ENCODE measurements at regions not wholly inside any gene's neighbourhood (a gene's known extent, or its start where the extent isn't known, plus 50 kb on each side); places are given as distances from the start of the nearest gene placed in this dataset.

GRCh38 chr11:13090228-13090708 is 81.2 kb downstream of the RASSF10 start (continued):
- TF ChIP-seq TAL1 (IDR thresholded peaks at IDR 0.05) (peak; percentile 75), CC2D1A (IDR thresholded peaks at IDR 0.05) (0 out of 2 replicates have a peak, but pooled peaks have one; percentile 39), CBX5 (IDR thresholded peaks at IDR 0.05; ENCODE audit: borderline replicate concordance, low read depth) (0 out of 2 replicates have a peak, but pooled peaks have one; percentile 28), SMAD4 (CRISPR knock-in tag; conservative IDR thresholded peaks at IDR 0.05) (peak; percentile 39; the same call in 1 of the 2 replicates), ARNT (IDR thresholded peaks at IDR 0.05) (peak in 1 of 2 experiments; percentile 26; a peak in 1 of 4 replicates), MIER1 (IDR thresholded peaks at IDR 0.05; ENCODE audit: low read depth) (no peak), ETV1 (tag; conservative IDR thresholded peaks at IDR 0.05; ENCODE audit: low read depth) (peak; percentile 74), MECOM (CRISPR knock-in tag; IDR thresholded peaks at IDR 0.05) (peak; percentile 15; the same call in 1 of the 2 replicates), GABPB1 (CRISPR knock-in tag; IDR thresholded peaks at IDR 0.05) (peak; percentile 16; the same call in 1 of the 2 replicates), ZC3H8 (IDR thresholded peaks at IDR 0.05) (no peak), GATAD2A (IDR thresholded peaks at IDR 0.05) (0 out of 2 replicates have a peak, but pooled peaks have one; percentile 50), ID3 (CRISPR knock-in tag; IDR thresholded peaks at IDR 0.05) (no peak), ID3 (tag; IDR thresholded peaks at IDR 0.05) (peak; percentile 95), DACH1 (IDR thresholded peaks at IDR 0.05; ENCODE audit: partially characterized antibody) (peak; percentile 22), ESRRA (IDR thresholded peaks at IDR 0.05; ENCODE audit: borderline replicate concordance, low read depth) (peak; percentile 34; the same call in 1 of the 2 replicates), NBN (IDR thresholded peaks at IDR 0.05; ENCODE audit: low read depth) (0 out of 2 replicates have a peak, but pooled peaks have one; percentile 45), CEBPG (CRISPR knock-in tag; IDR thresholded peaks at IDR 0.05) (no peak), CEBPG (tag; conservative IDR thresholded peaks at IDR 0.05 in 1 of 2, IDR thresholded peaks at IDR 0.05 in 1 of 2) (no peak)
- TF ChIP-seq, protein P1, sequence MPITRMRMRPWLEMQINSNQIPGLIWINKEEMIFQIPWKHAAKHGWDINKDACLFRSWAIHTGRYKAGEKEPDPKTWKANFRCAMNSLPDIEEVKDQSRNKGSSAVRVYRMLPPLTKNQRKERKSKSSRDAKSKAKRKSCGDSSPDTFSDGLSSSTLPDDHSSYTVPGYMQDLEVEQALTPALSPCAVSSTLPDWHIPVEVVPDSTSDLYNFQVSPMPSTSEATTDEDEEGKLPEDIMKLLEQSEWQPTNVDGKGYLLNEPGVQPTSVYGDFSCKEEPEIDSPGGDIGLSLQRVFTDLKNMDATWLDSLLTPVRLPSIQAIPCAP (CRISPR knock-in tag; IDR thresholded peaks at IDR 0.05; ENCODE audit: borderline replicate concordance): no peak
- TF ChIP-seq, protein P2, sequence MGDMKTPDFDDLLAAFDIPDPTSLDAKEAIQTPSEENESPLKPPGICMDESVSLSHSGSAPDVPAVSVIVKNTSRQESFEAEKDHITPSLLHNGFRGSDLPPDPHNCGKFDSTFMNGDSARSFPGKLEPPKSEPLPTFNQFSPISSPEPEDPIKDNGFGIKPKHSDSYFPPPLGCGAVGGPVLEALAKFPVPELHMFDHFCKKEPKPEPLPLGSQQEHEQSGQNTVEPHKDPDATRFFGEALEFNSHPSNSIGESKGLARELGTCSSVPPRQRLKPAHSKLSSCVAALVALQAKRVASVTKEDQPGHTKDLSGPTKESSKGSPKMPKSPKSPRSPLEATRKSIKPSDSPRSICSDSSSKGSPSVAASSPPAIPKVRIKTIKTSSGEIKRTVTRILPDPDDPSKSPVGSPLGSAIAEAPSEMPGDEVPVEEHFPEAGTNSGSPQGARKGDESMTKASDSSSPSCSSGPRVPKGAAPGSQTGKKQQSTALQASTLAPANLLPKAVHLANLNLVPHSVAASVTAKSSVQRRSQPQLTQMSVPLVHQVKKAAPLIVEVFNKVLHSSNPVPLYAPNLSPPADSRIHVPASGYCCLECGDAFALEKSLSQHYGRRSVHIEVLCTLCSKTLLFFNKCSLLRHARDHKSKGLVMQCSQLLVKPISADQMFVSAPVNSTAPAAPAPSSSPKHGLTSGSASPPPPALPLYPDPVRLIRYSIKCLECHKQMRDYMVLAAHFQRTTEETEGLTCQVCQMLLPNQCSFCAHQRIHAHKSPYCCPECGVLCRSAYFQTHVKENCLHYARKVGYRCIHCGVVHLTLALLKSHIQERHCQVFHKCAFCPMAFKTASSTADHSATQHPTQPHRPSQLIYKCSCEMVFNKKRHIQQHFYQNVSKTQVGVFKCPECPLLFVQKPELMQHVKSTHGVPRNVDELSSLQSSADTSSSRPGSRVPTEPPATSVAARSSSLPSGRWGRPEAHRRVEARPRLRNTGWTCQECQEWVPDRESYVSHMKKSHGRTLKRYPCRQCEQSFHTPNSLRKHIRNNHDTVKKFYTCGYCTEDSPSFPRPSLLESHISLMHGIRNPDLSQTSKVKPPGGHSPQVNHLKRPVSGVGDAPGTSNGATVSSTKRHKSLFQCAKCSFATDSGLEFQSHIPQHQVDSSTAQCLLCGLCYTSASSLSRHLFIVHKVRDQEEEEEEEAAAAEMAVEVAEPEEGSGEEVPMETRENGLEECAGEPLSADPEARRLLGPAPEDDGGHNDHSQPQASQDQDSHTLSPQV (IDR thresholded peaks at IDR 0.05): peak; percentile 62
- TF ChIP-seq, protein P3, sequence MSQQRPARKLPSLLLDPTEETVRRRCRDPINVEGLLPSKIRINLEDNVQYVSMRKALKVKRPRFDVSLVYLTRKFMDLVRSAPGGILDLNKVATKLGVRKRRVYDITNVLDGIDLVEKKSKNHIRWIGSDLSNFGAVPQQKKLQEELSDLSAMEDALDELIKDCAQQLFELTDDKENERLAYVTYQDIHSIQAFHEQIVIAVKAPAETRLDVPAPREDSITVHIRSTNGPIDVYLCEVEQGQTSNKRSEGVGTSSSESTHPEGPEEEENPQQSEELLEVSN (IDR thresholded peaks at IDR 0.05; ENCODE audit: borderline replicate concordance in 1 of 2, extremely low read depth in 1 of 2, insufficient read depth in 1 of 2, insufficient read length in 1 of 2, low read depth in 1 of 2, low read length in 1 of 2, poor library complexity in 1 of 2, severe bottlenecking in 1 of 2): peak in 1 of 2 experiments; percentile 29
- TF ChIP-seq, protein P4, sequence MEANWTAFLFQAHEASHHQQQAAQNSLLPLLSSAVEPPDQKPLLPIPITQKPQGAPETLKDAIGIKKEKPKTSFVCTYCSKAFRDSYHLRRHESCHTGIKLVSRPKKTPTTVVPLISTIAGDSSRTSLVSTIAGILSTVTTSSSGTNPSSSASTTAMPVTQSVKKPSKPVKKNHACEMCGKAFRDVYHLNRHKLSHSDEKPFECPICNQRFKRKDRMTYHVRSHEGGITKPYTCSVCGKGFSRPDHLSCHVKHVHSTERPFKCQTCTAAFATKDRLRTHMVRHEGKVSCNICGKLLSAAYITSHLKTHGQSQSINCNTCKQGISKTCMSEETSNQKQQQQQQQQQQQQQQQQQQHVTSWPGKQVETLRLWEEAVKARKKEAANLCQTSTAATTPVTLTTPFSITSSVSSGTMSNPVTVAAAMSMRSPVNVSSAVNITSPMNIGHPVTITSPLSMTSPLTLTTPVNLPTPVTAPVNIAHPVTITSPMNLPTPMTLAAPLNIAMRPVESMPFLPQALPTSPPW (CRISPR knock-in tag; IDR thresholded peaks at IDR 0.05): peak; percentile 16; the same call in 1 of the 2 replicates
